MM.1S (cell line): ENCODE measurements at regions not wholly inside any gene's neighbourhood (a gene's known extent, or its start where the extent isn't known, plus 50 kb on each side); places are given as distances from the start of the nearest gene placed in this dataset.

ENCODE experiments used
- DNase-seq: peaks from one replicate; pipeline ENCODE4 v3.0.0-alpha.2; 2015
- H2AFZ ChIP-seq: fragments of 300-600 bp; sonication (generic); 2 replicates; pipeline ENCODE4 v1.6.0; 2016; ENCODE audit warnings: antibody characterized with exemption, low read length
- H3F3A ChIP-seq: fragments of 300-600 bp; sonication (generic); 2 replicates; pipeline ENCODE4 v1.6.1; 2016; ENCODE audit warnings: mild to moderate bottlenecking, antibody characterized with exemption, low read length, moderate library complexity, mixed read lengths; ENCODE audit not compliant: insufficient read depth
- H3K27ac ChIP-seq: fragments of 300-600 bp; sonication (generic); 2 replicates; pipeline ENCODE4 v1.5.1; 2016; ENCODE audit warnings: mild to moderate bottlenecking, low read length
- H3K27me3 ChIP-seq: fragments of 300-600 bp; sonication (generic); replicated peaks from 2 replicates; pipeline ENCODE4 v1.6.0; 2016; ENCODE audit warnings: low read length; ENCODE audit not compliant: insufficient read depth
- H3K36me3 ChIP-seq: fragments of 300-600 bp; sonication (generic); replicated peaks from 2 replicates; pipeline ENCODE4 v1.6.1; 2016; ENCODE audit warnings: mild to moderate bottlenecking, low read length, mixed read lengths; ENCODE audit not compliant: insufficient read depth
- H3K4me1 ChIP-seq: fragments of 300-600 bp; sonication (generic); 2 replicates; pipeline ENCODE4 v1.6.1; 2016; ENCODE audit warnings: low read length, mixed read lengths
- H3K4me2 ChIP-seq: fragments of 300-600 bp; sonication (generic); 2 replicates; pipeline ENCODE4 v1.6.0; 2016; ENCODE audit warnings: low read depth, low read length
- H3K4me3 ChIP-seq: fragments of 300-600 bp; sonication (generic); 2 replicates; pipeline ENCODE4 v1.5.1; 2016; ENCODE audit warnings: low read length, mixed read lengths
- H3K79me2 ChIP-seq: fragments of 300-600 bp; sonication (generic); 2 replicates; pipeline ENCODE4 v1.6.1; 2016; ENCODE audit warnings: mixed run types, low read length, mixed read lengths
- H3K9ac ChIP-seq: fragments of 300-600 bp; sonication (generic); 2 replicates; pipeline ENCODE4 v1.6.1; 2016; ENCODE audit warnings: low read length, mixed read lengths
- H3K9me2 ChIP-seq: fragments of 300-600 bp; sonication (generic); replicated peaks from 2 replicates; pipeline ENCODE4 v1.6.1; 2016; ENCODE audit warnings: mild to moderate bottlenecking, low read length, mixed read lengths; ENCODE audit not compliant: insufficient read depth
- H3K9me3 ChIP-seq: fragments of 300-600 bp; sonication (generic); replicated peaks from 2 replicates; pipeline ENCODE4 v1.6.1; 2016; ENCODE audit warnings: mild to moderate bottlenecking, low read length, mixed read lengths; ENCODE audit not compliant: insufficient read depth
- H4K20me1 ChIP-seq: fragments of 300-600 bp; sonication (generic); 2 replicates; pipeline ENCODE4 v1.6.1; 2016; ENCODE audit warnings: mild to moderate bottlenecking, low read length, moderate library complexity, mixed read lengths; ENCODE audit not compliant: insufficient read depth
- EZH2 ChIP-seq: fragments of 300-600 bp; sonication (generic); optimal IDR thresholded peaks from 2 replicates; pipeline ENCODE3; 2017; ENCODE audit warnings: low read depth, mild to moderate bottlenecking, antibody characterized with exemption, low read length, mixed read lengths
- EZH2phosphoT487 ChIP-seq: fragments of 300-600 bp; sonication (generic); IDR thresholded peaks from 2 replicates; pipeline ENCODE4 v1.6.1; 2018; ENCODE audit warnings: antibody characterized with exemption, low read length
- TF ChIP-seq, protein P1 (sequence below): fragments of 300-600 bp; sonication (generic); IDR thresholded peaks from 2 replicates; pipeline ENCODE4 v1.5.1; 2016; ENCODE audit warnings: antibody characterized with exemption, low read length, mixed read lengths

DNA sequence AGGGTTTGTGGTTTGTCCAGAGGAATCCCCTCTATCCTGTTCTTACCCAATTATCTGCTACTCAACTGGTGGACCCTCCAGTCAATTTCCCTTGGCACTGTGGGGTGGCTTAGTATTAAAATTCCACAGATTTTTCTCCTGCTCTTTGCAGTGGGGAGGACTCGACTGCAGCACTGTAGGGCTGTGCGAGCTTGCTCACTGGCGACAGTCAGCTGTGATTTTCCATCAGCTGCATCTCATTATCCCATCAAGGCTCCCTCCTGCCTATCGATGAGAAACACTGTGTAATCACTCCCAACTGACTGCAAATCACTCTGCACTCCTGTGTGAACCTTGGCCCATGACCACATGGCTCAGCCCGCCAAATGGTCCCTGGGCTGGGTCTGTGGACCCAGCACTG, 90.5 kb upstream of the MAF start:
- H3K9me2 ChIP-seq, result no peaks in the 10 kb centered on the region
- no peaks in the 10 kb centered on the region for H3K36me3 ChIP-seq
- H3K27ac ChIP-seq, result no peak overlapping the region
- no peaks in the 10 kb centered on the region for H3F3A ChIP-seq
- no peak overlapping the region for H3K9ac ChIP-seq
- no peaks in the 10 kb centered on the region for H4K20me1 ChIP-seq
- no peak for DNase-seq
- H3K4me3 ChIP-seq, result no peak overlapping the region
- no peaks in the 10 kb centered on the region for H3K9me3 ChIP-seq
- H2AFZ ChIP-seq, result no peak overlapping the region
- H3K79me2 ChIP-seq, result no peaks in the 10 kb centered on the region
- no peak for TF ChIP-seq EZH2phosphoT487
- TF ChIP-seq, protein P1, sequence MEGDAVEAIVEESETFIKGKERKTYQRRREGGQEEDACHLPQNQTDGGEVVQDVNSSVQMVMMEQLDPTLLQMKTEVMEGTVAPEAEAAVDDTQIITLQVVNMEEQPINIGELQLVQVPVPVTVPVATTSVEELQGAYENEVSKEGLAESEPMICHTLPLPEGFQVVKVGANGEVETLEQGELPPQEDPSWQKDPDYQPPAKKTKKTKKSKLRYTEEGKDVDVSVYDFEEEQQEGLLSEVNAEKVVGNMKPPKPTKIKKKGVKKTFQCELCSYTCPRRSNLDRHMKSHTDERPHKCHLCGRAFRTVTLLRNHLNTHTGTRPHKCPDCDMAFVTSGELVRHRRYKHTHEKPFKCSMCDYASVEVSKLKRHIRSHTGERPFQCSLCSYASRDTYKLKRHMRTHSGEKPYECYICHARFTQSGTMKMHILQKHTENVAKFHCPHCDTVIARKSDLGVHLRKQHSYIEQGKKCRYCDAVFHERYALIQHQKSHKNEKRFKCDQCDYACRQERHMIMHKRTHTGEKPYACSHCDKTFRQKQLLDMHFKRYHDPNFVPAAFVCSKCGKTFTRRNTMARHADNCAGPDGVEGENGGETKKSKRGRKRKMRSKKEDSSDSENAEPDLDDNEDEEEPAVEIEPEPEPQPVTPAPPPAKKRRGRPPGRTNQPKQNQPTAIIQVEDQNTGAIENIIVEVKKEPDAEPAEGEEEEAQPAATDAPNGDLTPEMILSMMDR, result no peak
- no peak for TF ChIP-seq EZH2
- no peak overlapping the region for H3K4me2 ChIP-seq
- H3K27me3 ChIP-seq, result no peaks in the 10 kb centered on the region
- H3K4me1 ChIP-seq, result no peaks in the 10 kb centered on the region

DNA sequence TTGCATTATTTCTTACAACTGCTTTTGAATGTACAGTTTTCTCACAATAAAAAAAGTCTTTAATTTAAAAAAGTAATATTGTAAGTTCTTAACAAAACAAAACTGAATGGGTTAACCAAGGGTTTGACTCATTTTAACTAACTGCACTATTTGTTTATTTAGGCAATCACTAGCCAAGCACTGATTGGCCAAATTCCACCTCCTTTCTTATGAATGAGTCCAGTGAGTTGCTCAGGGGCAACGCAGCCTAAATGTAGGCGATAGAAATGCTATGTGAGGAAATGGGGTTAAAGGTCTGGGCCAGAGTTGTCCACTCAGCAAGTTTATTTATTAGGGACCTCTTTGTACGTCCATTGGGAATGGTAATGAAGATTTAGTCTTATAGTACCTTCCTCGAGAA, 89.6 kb upstream of the MAF start:
- DNase-seq, result no peak
- Histone ChIP-seq H3K9ac (no peak overlapping the region), H3K4me3 (no peak overlapping the region), H3K27me3 (no peaks in the 10 kb centered on the region), H3K4me2 (no peak overlapping the region), H3K27ac (no peak overlapping the region), H3K4me1 (no peaks in the 10 kb centered on the region), H3K36me3 (no peaks in the 10 kb centered on the region), H3K79me2 (no peaks in the 10 kb centered on the region), H4K20me1 (no peaks in the 10 kb centered on the region), H3F3A (no peaks in the 10 kb centered on the region), H2AFZ (no peak overlapping the region), H3K9me3 (no peaks in the 10 kb centered on the region), H3K9me2 (no peaks in the 10 kb centered on the region)
- TF ChIP-seq EZH2, result no peak
- TF ChIP-seq, protein P1, result no peak
- TF ChIP-seq EZH2phosphoT487, result no peak

DNA sequence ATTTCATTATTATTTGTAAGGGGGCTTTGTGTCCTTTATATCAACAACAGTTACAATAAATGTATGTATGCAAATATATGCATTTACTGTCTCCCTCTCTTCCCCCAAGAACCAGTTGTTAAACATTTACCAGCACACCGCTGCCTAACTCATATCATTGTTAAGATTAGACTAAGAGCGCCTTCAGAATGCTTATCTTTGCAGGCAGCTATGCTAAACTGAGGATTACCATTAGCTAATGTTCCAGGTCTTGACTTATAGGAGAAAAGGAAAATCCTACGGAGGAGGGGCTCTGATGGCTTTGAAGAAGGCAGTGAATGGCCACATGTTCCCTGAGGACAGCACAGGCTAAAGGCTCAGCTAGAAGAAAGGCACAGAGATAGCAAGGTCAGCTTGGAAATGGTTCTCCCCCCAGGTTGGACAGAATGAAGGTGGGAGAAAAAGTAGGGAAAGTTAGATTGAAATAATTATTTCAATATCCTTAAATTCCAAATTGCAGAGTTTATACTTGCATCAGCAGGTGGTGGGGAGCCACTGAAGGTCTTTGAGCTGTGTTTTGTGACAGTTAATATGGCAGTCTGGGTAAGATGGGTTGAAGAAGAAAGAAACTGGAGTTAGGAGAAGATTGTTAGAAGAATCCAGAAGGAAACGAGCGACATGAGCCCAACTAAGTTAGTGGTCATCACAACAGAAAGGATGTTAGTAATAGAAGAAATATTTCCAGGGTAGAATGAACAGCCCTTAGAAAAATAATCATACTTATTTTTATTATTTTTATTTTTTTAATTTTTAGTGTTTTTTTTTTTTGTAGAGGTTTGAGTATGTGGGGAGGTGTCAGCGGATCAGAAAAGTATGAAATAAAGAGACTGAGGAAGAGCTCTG, 87.0 kb upstream of the MAF start:
- TF ChIP-seq EZH2 (no peak), EZH2phosphoT487 (no peak)
- TF ChIP-seq, protein P1, result no peak
- H3K9ac ChIP-seq, result no peak overlapping the region
- H3K4me2 ChIP-seq, result no peak overlapping the region
- no peaks in the 10 kb centered on the region for H3K36me3 ChIP-seq
- no peak overlapping the region for H3K27ac ChIP-seq
- H3K9me3 ChIP-seq, result no peaks in the 10 kb centered on the region
- H3K4me1 ChIP-seq, result no peaks in the 10 kb centered on the region
- no peaks in the 10 kb centered on the region for H3F3A ChIP-seq
- no peaks in the 10 kb centered on the region for H4K20me1 ChIP-seq
- DNase-seq, result no peak
- no peaks in the 10 kb centered on the region for H3K27me3 ChIP-seq
- H3K4me3 ChIP-seq, result no peak overlapping the region
- no peak overlapping the region for H2AFZ ChIP-seq
- H3K9me2 ChIP-seq, result no peaks in the 10 kb centered on the region
- no peaks in the 10 kb centered on the region for H3K79me2 ChIP-seq
